Keratinocyte (primary cell): ENCODE measurements at regions not wholly inside any gene's neighbourhood (a gene's known extent, or its start where the extent isn't known, plus 50 kb on each side); places are given as distances from the start of the nearest gene placed in this dataset.

Source experiments
- CTCF ChIP-seq, 3 experiments: IDR thresholded peaks in 1 of 3; conservative IDR thresholded peaks in 1 of 3; optimal IDR thresholded peaks in 1 of 3; 2 replicates in 2 of 3; 3 replicates in 1 of 3; pipeline versions ENCODE3 to v1.5.1; 2011; ENCODE audit warnings: low read length in 3 of 3, mild to moderate bottlenecking in 3 of 3, moderate library complexity in 2 of 3, control low read depth in 1 of 3, inconsistent platforms in 1 of 3; ENCODE audit not compliant: insufficient read depth in 2 of 3; ENCODE audit errors: extremely low read depth in 1 of 3
- EZH2 ChIP-seq: IDR thresholded peaks from one replicate; pipeline ENCODE4 v1.6.1; 2012; ENCODE audit warnings: inconsistent platforms, mild to moderate bottlenecking, low read length, moderate library complexity

GRCh38 chr12:115213118-115213517 is 529.1 kb upstream of the TBX3 start:
- TF ChIP-seq CTCF (optimal IDR thresholded peaks at IDR 0.05 in 1 of 3, IDR thresholded peaks at IDR 0.05 in 1 of 3, conservative IDR thresholded peaks at IDR 0.05 in 1 of 3; ENCODE audit: extremely low read depth in 1 of 3, insufficient read depth in 2 of 3, low read length in 3 of 3) (no peak), EZH2 (no peak)
